Ishikawa (cell line): ENCODE measurements at regions not wholly inside any gene's neighbourhood (a gene's known extent, or its start where the extent isn't known, plus 50 kb on each side); places are given as distances from the start of the nearest gene placed in this dataset.

ENCODE experiments used
- CEBPB ChIP-seq: IDR thresholded peaks from 2 replicates; pipeline ENCODE4 v1.6.1; 2012
- EP300 ChIP-seq: IDR thresholded peaks from 2 replicates; pipeline ENCODE4 v1.6.1; 2012; ENCODE audit warnings: borderline replicate concordance
- RAD21 ChIP-seq: IDR thresholded peaks from 2 replicates; pipeline ENCODE4 v1.6.1; 2012; ENCODE audit warnings: low read depth
- TCF12 ChIP-seq: IDR thresholded peaks from 2 replicates; pipeline ENCODE4 v1.6.1; 2012; ENCODE audit warnings: low read depth

- TF ChIP-seq RAD21, result no peak
- no peak for TF ChIP-seq EP300
- TF ChIP-seq TCF12, result no peak
- TF ChIP-seq CEBPB, result no peak
These were observed 149.7 kb upstream of the EEPD1 start for GRCh38 chr7:36003343-36003742.
